GM18858 (cell line): ENCODE measurements at regions not wholly inside any gene's neighbourhood (a gene's known extent, or its start where the extent isn't known, plus 50 kb on each side); places are given as distances from the start of the nearest gene placed in this dataset.
"Not testable (repeated sequence)": the region's sequence is repeated elsewhere in the genome, so short reads cannot be mapped to it uniquely, and the experiment has no call there.

Source experiments
- ATAC-seq: cut with Tn5 transposase; IDR thresholded peaks from one replicate; pipeline ENCODE4 v1.9.1; 2021; ENCODE audit not compliant: unreplicated experiment

DNA sequence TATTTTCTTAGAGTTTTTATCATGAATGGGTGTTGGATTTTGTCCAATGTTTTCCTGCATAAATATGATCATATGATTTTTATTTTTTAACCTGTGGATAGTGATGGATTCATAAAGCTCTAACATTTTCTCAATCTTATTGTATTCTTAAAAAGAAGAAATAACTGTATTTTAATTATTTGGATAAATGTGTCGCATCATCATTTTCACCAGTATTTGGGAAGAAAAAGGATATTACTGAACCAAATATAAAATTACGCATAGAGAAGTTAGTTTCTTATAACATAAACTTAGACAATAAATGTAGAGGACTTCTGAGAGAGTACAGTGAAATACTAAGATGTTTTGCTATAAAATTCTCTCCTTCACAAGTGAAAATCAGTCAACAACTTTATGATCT lies 126.0 kb upstream of the CHST9 start:
- ATAC-seq, result no peak

DNA sequence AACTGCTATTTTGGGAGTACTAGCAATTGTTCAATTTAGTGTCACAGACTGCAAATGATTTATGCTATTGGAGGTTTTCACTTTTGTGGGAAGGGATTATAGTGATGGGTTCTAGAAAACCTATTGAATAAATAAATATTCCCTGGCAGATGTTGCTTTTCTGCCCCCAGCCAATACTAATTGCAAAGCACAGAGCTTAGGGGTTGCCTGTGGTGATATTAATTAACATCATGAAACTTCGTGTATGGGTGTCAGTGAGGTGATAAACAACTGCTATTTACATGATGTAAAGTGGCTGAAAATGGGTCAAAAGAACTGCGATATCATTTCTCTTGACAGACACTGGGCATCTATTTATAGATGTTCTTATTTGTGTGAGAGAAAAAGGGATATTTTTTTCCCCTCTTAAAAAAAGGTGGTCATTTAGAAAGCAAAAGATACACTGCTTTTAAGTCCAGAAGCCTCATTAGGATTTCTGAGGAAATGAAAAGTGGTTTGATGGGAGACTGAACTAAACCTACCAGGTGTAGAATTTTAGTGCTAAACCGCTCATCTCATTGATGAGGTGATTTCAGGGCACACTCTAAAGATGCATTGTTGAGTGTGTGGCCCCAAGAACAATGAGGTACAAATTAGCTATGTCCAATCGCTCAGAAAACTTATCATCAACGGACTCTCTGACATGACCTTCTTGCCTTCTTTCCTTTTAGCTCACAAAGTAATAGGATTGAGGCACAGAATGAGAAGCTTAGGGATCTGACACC lies 116.7 kb upstream of the CHST9 start:
- ATAC-seq, result no peak

DNA sequence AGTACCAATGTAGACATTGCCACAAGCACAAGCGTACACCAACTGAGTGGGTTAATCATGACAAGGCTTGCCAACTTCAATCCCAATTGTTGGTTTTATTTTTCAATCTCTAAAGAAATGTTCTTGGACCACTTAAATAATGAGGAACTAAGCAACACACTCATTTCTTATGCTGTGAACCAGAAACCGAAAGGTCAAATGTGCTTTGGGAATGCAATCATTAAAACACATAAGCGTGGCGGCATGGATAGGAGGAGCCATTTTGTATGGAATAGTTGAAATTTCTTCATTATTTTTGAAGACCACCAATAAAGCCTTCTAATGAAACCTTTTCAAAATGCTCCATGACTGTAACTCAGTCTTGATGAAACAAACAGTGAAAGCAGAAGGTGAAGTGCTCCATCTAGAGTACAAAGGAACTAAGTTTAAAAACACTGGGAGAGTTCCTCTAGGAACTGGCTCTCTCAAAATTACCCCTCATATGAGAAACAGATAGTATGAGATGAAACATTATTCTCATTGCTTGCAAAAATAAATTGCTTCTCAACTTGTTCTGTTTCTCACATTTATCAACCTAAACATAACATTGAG lies 113.2 kb upstream of the CHST9 start:
- ATAC-seq, result no peak

DNA sequence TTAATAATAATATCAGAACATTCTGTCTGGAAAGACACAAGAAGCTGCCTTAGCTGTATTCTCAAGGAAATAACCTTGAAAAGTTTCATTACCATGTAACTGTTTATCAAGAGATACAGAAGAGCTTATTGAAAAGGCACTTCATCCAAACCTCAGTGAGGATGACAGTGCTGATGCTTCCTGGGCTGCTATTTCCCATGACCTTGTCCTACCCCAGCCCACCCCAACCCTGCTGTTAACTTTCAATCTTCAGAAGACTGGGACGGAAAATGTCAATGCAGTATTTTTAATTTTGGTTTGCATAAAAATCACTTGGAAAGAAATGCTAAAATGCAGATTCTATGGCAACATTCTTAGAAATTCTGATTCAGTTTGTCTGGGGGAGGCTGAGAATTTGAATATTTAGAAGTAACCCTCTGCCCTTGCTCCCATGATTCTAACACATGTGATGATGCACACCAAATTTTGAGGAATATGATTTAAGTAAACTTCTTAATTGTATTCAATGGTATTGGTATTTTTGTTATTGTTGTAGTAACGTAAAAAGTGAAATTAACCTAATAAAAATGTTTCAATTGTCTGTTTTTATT lies 101.0 kb upstream of the CHST9 start:
- ATAC-seq, result not testable (repeated sequence)

DNA sequence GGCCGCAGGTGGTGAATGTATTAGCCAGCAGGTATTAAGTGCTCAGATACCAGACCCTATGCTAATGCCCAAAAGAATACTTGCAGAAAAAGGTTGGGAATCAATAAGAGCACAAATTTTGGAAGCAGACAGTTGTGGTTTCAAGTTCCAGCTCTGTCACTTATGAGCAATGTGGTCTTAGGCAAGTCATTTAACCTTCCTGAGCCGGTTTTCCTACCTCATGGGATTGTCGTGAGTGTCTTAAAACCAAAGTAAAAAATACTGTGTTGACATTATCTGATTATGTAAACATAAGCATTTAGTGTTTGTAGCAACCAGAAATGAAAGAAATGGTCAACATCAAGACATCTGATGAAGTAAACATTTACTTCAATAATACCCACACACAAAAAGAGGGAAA lies 93.0 kb upstream of the CHST9 start:
- no peak for ATAC-seq

DNA sequence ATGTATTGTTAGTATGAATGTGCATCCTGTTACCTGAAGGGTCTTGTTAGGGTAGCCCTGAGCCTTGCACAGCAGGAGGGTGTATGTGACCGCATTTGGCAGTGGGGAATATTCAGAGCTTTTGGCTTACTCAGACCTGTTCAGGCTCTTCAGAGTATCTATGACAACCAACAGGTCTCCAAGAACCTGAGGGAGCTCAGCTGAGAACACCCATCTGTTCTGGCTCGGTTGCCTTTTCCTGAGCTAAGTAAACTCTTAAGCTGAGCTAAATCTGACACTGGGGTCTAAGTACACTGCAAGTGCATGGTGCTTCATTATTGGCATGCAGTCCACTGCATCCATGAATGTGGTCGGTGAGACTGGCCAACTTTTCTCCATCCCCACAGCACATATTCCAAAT lies 92.4 kb upstream of the CHST9 start:
- ATAC-seq, result no peak

DNA sequence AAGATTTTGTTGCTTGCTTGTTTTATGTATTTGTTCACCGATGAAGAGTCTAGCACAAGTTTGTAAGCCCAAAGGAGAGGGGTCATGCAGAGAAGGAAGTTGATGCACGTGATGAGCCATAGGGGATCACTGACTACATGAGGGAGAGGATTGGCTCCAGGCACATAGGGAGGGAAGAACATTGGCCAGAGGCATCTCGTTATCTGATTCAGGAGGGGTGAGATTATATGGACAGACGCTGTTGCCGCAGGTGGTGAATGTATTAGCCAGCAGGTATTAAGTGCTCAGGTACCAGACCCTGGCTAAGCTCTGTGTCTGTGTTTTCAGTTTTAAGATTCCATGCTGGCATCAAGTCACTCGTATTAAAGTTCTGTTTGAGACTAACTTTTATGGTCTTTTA lies 91.8 kb upstream of the CHST9 start:
- ATAC-seq, result no peak

DNA sequence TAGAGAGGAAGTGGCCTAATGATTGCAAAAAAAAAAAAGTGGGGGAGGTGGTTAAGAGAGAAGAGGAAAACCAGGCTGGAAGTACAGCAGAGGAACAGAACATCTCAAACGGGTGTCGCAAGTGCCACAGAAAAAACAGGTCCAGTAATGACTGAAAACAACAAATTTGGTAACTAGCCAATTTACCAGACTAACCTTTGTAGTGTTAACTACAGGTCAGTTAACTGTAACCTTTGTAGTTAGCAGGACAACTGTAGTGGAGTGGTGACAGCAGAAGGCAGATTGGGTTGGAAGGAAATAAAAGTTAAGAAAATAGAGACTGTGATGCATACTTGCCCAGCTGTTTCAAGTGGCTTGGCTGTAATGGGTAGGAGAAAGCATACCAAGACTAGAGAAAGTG lies 91.4 kb upstream of the CHST9 start:
- ATAC-seq, result no peak

DNA sequence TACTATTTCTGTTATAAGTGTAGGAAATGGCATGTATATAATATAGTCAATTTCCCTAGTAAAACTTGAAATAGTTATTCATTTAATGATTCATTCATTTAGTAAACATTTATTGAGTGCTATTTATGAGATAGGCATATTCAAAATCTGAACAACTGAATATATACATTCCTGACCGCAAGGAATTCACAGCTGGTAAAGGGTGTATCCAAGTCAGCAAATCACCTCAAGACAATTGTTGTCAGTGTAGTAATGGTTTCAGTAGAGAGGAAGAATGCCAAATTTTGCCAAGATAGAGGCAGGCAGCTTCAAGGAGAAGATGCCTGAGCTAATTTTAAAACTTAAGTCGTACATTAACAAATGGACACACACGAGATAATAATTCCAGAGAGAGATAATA lies 89.8 kb upstream of the CHST9 start:
- ATAC-seq, result no peak

DNA sequence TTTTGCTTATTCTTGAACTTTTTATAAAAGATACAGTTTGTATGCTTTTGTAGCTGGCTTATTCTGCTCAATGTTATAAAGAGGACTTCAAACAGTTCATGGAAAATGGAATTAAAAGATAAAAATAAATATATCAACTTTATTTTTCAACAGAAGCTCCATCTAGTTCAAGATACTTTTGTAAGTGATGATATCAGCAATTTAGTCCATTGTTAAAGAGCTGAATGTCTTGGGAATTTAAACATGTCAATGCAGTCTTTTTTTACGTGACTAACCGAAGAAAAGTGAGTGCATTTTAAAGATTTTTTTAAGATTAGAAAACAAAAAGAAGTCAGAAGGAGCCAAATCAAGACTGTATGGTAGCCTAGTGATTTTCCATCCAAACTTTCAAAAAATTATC lies 85.4 kb upstream of the CHST9 start:
- no peak for ATAC-seq

DNA sequence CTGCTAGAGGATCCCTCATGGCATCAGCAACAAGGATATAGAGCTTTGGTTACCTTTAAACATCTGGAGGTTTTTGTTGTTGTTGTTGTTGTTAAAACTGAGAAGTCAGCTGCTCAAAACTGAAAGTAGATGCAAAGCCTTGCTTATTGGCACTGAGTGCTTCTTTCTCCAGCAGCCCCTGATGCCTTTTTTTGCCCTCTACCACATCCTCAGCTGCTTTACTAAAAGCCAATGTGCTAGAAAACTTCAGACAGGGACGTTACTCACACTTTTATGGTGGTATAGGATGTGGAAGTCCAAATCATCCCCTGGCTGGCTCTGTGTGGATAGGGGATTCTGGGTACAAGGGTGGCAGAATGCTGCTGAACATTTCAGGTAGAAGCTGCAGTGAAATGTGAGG lies 78.3 kb upstream of the CHST9 start:
- no peak for ATAC-seq

DNA sequence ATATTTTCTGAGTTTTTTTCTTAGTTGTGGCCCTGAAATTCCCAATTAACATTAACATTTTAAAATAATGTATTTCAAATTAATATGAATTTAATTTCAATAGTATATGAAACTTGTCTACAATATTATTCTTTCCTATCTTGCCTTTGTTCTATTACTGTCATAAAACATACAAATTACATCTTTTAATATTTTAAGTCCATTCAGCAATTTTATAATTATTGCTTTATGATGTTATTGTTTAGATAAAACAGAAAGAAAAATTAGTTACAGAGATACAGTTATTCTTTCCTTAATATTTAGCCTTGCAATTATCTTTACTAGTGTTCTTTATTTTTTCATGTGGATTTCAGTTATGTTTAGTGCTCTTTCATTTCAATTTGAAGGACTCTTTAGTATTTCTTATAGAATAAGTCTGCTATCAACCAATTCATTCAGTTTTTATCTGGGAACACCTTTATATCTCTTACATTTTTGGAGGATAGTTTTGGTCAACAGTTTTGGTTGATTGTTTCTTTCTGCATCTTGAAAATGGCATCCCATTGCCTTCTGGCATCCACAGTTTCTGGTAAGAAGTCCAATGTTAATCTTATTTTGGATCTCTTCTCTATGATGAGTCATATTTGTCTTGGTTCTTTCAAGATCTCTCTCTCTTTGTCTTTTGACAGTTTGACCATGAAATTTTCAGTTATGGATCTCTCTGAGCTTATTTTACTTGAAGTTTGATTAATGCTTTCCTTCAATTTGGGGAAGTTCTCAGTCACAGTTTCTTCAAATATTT lies 76.9 kb upstream of the CHST9 start:
- no peak for ATAC-seq

DNA sequence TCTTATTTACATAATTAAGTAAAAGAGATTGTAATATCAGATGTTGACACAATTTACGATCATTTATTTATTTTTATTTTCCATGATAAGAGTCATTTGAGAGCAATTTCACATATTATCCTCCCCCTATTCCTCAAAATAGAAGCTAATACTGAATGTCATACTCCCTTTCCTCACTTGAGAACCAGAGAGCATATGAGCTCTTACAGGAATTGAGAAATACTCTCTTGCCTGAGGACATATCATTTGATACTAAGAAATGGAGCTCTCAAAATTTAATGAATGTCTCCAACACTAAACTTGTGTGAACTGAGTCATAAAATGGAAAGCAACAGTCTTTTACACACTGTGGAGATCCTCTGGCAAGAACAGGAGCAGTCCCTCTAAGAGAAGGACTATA lies 68.5 kb upstream of the CHST9 start:
- ATAC-seq, result no peak

DNA sequence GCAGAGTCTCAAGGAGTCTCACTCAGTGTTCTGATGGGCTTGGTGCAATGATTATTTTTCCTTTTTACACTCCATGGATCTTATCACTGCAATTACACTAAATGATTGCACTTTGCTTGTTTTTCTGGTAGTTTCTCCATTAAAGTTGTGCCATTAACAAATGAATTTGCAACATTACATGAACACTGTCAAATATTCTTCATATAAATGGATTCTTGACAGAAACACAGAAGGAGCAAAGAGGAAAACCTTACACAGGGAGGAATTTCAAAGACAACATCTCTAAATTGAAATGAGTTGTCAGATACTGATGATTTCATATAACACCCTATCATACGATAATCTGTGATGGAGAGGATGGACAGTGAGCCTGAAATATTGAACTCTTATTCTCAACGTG lies 65.4 kb upstream of the CHST9 start:
- no peak for ATAC-seq

DNA sequence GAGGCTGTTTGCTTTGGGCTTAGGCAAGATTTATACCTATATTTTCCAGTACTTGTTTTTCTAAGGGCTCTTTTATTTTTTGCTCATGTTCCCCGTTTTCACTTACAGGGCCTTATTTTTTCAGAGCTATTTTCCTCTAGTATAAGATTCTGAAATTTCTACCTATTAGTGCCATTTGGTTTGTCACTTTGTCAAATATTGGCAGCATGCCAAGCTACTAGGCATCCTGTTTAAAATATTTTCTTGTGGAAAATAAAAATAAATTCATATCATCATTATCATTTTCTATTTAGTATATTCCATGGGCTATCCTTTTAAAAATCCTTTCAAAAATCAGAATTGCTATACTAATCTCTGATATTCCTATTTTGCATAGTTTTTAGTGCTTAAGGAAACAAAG lies 64.8 kb upstream of the CHST9 start:
- no peak for ATAC-seq

DNA sequence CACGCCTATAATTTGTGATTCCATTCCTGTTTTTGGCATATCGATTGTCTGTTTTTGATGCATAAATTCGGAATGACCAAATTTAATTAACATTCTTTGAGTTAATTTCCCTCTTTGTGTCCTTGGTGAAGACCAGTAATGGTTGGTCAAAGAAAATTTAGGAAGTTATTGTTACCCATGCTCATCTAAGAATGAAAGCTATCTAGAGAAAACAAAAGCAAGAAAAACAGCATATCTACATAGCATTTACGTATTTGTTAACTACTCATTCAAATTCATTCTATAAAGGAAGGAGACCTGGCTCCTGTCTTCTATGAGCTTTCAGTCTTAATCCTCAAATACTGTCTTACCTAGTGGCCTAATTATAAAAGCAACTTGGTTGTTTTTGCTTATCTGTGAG lies 59.2 kb upstream of the CHST9 start:
- no peak for ATAC-seq

DNA sequence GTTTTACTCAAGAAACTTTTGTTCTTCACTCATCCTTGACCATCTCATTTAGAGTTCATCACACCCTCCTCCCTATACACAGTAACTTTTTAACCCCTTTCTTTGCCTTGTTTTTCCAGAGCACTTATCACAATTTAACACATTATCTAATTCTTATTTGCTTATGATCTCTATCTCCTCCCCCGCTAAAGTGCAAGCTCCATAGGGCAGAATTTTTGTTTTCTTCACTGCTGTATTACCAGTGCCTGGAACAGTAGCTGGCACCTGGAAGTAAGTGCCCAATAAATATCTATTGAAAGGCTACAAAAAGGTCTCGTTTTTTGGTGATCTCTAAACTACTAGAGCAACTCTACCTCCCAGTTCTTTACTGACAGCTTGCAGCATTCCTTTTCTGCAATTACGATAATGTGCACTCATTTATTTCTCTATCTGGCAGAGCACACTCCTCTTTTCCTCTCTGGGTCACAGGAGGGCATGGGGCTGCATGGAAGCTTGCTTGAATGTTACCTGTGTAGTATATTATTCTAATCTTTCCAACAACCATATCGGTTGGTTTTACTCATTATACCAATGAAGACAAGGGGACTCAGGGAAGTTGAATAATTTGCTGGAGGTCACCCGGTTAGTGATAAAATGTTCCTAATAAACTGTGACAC lies 57.4 kb upstream of the CHST9 start:
- ATAC-seq, result no peak

DNA sequence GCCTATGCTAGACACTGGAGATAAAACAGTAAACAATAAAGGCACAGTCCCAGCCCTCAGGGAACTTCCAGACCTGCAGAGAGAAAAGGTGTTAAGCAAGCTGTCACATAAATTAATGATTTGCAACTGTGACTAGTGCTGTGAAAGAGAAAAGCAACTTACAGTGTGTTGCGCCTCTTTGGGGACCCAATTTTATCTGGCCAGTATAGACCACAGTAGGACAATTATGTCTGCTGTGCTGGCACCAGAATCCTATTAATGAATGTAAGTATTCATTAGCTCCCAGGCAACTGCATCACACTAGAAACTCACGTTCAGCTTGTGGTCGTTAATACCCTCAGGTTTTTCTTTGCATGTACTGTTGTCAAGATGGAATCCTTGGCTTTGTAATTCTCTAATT lies 55.3 kb upstream of the CHST9 start:
- ATAC-seq, result no peak

DNA sequence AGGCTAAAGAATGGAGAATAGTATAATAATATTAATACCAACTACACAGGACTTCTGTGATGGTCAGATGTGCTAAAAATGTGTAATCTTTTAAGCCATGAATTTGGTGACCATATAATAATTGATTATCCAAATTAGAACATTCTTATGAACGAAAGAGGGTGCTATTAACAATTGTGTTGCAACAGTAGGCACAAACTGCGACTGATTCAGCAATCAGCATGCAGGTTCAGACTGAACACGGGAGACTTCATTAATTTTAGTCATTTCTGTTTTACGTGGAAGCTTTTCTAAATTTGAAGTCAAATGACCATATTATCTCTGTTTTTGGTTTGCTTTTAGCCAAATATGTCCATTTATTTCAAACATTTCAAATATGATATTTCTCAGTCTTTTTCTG lies 54.6 kb upstream of the CHST9 start:
- ATAC-seq, result no peak

DNA sequence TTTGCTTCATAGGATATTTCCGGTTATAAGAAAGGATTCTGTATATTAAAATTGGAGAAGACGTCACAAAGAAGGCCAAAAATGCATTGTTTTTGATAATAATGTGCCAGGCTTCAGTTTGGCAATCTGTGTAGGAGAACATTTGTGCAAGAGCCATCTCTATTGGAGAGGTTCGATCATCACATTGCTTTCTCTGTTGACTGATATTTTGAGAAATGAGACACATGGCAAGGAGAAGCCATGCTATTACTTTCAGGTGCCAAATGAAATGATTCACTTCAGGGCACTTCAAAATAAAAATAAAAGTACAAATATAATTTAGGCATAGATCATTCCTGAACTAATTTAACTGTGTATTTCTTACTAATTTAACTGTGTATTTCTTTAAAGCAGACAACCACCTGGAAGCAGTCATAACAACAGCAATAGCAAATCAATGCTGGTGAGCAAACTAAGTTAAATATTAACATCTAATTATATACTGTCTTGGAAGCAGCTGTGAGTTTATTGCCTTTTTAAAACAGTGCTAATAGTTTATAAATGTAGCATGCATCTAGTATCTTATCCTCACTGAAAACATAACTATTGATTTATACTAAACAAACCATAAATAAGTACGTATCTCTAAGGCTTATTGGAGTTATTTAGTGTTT lies 50.2 kb upstream of the CHST9 start:
- no peak for ATAC-seq
